ENCODE measurements at regions not wholly inside any gene's neighbourhood (a gene's known extent, or its start where the extent isn't known, plus 50 kb on each side); places are given as distances from the start of the nearest gene placed in this dataset.

GRCh38 chr1:47621977-47622376 is 184.1 kb downstream of the FOXD2 start:
- no peak for TF ChIP-seq SUZ12 (IDR thresholded peaks at IDR 0.05)
- TF ChIP-seq ZNF384 (IDR thresholded peaks at IDR 0.05) = no peak
- TF ChIP-seq HDGF (IDR thresholded peaks at IDR 0.05; ENCODE audit: borderline replicate concordance) = no peak
- no peak for TF ChIP-seq ELF4 (IDR thresholded peaks at IDR 0.05)
- TF ChIP-seq BHLHE40 (IDR thresholded peaks at IDR 0.05; ENCODE audit: borderline replicate concordance) = no peak
- TF ChIP-seq FOXK2 (IDR thresholded peaks at IDR 0.05) = no peak

Data from HEK293T (cell line).